Keratinocyte (primary cell): ENCODE measurements at regions not wholly inside any gene's neighbourhood (a gene's known extent, or its start where the extent isn't known, plus 50 kb on each side); places are given as distances from the start of the nearest gene placed in this dataset.

ENCODE experiments used
- CTCF ChIP-seq, 3 experiments: IDR thresholded peaks in 1 of 3; conservative IDR thresholded peaks in 1 of 3; optimal IDR thresholded peaks in 1 of 3; 2 replicates in 2 of 3; 3 replicates in 1 of 3; pipeline versions ENCODE3 to v1.5.1; 2011; ENCODE audit warnings: low read length in 3 of 3, mild to moderate bottlenecking in 3 of 3, moderate library complexity in 2 of 3, control low read depth in 1 of 3, inconsistent platforms in 1 of 3; ENCODE audit not compliant: insufficient read depth in 2 of 3; ENCODE audit errors: extremely low read depth in 1 of 3
- EZH2 ChIP-seq: IDR thresholded peaks from one replicate; pipeline ENCODE4 v1.6.1; 2012; ENCODE audit warnings: inconsistent platforms, mild to moderate bottlenecking, low read length, moderate library complexity

GRCh38 chr20:53815509-53815908, 221.9 kb upstream of the ZNF217 start:
- TF ChIP-seq CTCF (optimal IDR thresholded peaks at IDR 0.05 in 1 of 3, IDR thresholded peaks at IDR 0.05 in 1 of 3, conservative IDR thresholded peaks at IDR 0.05 in 1 of 3; ENCODE audit: extremely low read depth in 1 of 3, insufficient read depth in 2 of 3, low read length in 3 of 3) = no peak
- TF ChIP-seq EZH2 = no peak
